Lung (tissue), 11 donors: ENCODE measurements at regions not wholly inside any gene's neighbourhood (a gene's known extent, or its start where the extent isn't known, plus 50 kb on each side); places are given as distances from the start of the nearest gene placed in this dataset.

Experiments used
- ATAC-seq: fragments of 200-7000 bp; cut with Tn5 transposase; one replicate; pipeline ENCODE4 v1.9.1; 2020; ENCODE audit warnings: moderate number of reproducible peaks; ENCODE audit not compliant: insufficient read depth, low FRiP score
- DNase-seq, 3 donors: peaks; one replicate each; pipeline ENCODE4 v3.0.0-alpha.2; 2013 to 2017
- H3K27ac ChIP-seq, 2 donors: one replicate each; pipeline ENCODE4 v1.5.1; 2013; ENCODE audit warnings: mild to moderate bottlenecking in 2 of 2, moderate library complexity in 2 of 2, control low read depth in 1 of 2, inconsistent platforms in 1 of 2, low read depth in 1 of 2, low read length in 1 of 2
- H3K27me3 ChIP-seq, 3 donors: one replicate each; pipeline ENCODE4 v1.5.1; 2013; ENCODE audit warnings: low read length in 2 of 3; ENCODE audit not compliant: control insufficient read depth in 3 of 3, insufficient read depth in 3 of 3
- H3K36me3 ChIP-seq, 4 donors: one replicate each; pipeline ENCODE4 v1.5.1; 2013; ENCODE audit warnings: low read length in 4 of 4, mild to moderate bottlenecking in 1 of 4, moderate library complexity in 1 of 4; ENCODE audit not compliant: control insufficient read depth in 4 of 4, insufficient read depth in 4 of 4
- H3K4me1 ChIP-seq, 5 donors: one replicate each; pipeline ENCODE4 v1.5.1; 2013; ENCODE audit warnings: low read length in 5 of 5, mild to moderate bottlenecking in 2 of 5, moderate library complexity in 1 of 5; ENCODE audit not compliant: control insufficient read depth in 5 of 5, insufficient read depth in 5 of 5
- H3K4me3 ChIP-seq: one replicate; pipeline ENCODE4 v1.5.1; 2013; ENCODE audit warnings: mild to moderate bottlenecking, control low read depth, moderate library complexity
- H3K9ac ChIP-seq, 2 donors: one replicate each; pipeline ENCODE4 v1.5.1; 2013; ENCODE audit warnings: low read length in 2 of 2, control low read depth in 1 of 2; ENCODE audit not compliant: insufficient read depth in 1 of 2
- H3K9me3 ChIP-seq, 4 donors: one replicate each; pipeline ENCODE4 v1.5.1; 2013; ENCODE audit warnings: low read length in 3 of 4, mild to moderate bottlenecking in 1 of 4, moderate library complexity in 1 of 4; ENCODE audit not compliant: control insufficient read depth in 4 of 4, insufficient read depth in 3 of 4
- WGBS, 2 donors: extraction: QIAGEN DNeasy Blood & Tissue Kit; methylation state at CpG; one replicate each; pipeline ENCODE4 v1.1.7; 2013; 5-methylcytosine and 5-hydroxymethylcytosine counted together
- TF ChIP-seq, protein P1 (sequence below): IDR thresholded peaks from 2 replicates; pipeline ENCODE4 v1.5.1; 2012; ENCODE audit warnings: mild to moderate bottlenecking; ENCODE audit errors: control extremely low read depth, extremely low read depth
- donor health status: control.
- donor health status: control.
- donor health status: Bipolar disorder and iron deficiency.
- donor health status: healthy.
- donor health status: DM: yes; HTN: yes; CAD: no.

DNA sequence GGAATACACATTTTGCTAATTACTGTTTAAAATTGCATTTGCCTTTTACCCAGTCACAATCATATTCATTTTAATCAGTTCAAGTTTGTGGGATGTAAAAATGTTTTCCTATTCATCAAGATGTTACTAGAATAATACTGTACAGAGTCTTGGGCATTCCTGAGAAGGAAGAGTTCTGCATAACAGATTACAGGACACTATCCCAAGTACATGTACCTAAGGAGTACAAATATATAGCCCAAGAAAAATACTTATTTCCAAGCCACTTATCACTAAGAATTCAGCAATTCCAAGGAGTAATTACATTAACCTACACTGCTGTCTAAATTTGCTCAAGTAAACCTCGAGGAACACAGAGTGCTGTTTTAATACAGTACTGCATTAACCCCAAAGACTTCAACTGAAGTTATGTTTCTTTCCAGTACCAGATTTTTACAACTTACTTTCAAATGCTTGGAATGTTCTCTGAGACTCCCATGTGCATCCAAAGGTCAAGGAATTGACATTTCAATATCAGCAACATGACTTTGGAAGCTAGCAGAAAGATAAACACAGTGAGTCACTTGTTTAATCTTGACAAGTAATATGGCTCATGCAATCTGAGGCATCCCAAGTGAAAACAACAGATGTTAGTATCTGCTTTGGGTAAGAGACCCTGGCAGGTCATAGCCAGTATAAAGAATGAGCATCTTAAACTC, 125.4 kb upstream of the BET1 start:
- no peaks in the 10 kb centered on the region for H3K27me3 ChIP-seq
- H3K4me1 ChIP-seq = no peaks in the 10 kb centered on the region
- H3K4me3 ChIP-seq = no peak overlapping the region
- H3K27ac ChIP-seq = no peak overlapping the region
- TF ChIP-seq, protein P1, sequence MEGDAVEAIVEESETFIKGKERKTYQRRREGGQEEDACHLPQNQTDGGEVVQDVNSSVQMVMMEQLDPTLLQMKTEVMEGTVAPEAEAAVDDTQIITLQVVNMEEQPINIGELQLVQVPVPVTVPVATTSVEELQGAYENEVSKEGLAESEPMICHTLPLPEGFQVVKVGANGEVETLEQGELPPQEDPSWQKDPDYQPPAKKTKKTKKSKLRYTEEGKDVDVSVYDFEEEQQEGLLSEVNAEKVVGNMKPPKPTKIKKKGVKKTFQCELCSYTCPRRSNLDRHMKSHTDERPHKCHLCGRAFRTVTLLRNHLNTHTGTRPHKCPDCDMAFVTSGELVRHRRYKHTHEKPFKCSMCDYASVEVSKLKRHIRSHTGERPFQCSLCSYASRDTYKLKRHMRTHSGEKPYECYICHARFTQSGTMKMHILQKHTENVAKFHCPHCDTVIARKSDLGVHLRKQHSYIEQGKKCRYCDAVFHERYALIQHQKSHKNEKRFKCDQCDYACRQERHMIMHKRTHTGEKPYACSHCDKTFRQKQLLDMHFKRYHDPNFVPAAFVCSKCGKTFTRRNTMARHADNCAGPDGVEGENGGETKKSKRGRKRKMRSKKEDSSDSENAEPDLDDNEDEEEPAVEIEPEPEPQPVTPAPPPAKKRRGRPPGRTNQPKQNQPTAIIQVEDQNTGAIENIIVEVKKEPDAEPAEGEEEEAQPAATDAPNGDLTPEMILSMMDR = no peak
- no peaks in the 10 kb centered on the region for H3K36me3 ChIP-seq
- ATAC-seq (peak; percentile 72), DNase-seq (no peak)
- H3K9ac ChIP-seq = no peak overlapping the region
- 39 to 78% methylated on average over 1 of the region's 1 CpG for WGBS, 2 donors
- no peaks in the 10 kb centered on the region for H3K9me3 ChIP-seq

DNA sequence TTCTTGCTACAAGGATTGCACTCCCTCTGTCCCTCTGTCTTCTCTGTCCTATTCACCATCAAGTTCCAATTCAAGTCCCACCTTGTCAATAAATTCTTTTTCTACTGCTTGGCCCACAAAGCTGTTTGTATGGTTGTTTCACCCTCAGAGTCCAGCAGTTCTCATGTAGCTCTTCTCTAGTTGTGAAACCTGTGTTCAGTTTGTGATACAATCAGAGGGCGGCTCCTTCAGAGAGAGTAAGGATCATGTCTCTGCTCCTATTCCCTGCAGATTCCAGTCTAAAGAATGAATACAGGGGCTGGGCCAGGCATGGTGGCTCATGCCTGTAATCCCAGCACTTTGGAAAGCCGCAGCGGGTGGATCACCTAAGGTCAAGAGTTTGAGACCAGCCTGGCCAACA, 126.6 kb upstream of the BET1 start:
- ATAC-seq (no peak), DNase-seq (no peak)
- Histone ChIP-seq H3K4me1 (no peaks in the 10 kb centered on the region), H3K4me3 (no peak overlapping the region), H3K36me3 (no peaks in the 10 kb centered on the region), H3K9me3 (no peaks in the 10 kb centered on the region), H3K9ac (no peak overlapping the region), H3K27me3 (no peaks in the 10 kb centered on the region), H3K27ac (no peak overlapping the region)
- TF ChIP-seq, protein P1 = no peak
- 94% methylated on average over 3 of the region's 3 CpGs for WGBS, 2 donors

DNA sequence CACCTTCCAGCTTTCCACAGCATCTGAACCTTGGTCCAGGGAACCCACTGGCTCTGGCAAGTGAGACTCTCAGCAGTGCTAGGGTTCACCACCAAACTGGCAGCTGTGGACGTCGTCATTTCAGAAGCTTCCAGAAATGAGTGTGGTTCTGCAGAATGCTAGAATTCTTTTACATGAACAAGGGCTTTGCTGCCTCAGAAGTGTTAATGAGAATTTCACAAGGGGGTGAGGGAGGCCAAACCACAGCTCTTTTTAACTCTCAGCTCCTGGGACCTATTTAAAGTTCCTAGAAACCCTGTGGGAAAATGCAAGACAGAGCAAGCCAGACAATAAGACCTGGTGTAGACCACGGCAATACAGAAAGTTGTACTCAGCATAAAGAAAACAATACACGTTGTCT, 129.3 kb upstream of the BET1 start:
- Histone ChIP-seq H3K27me3 (no peaks in the 10 kb centered on the region), H3K36me3 (no peaks in the 10 kb centered on the region), H3K4me3 (no peak overlapping the region), H3K9ac (no peak overlapping the region), H3K27ac (no peak overlapping the region), H3K4me1 (no peaks in the 10 kb centered on the region), H3K9me3 (no peaks in the 10 kb centered on the region)
- 51 to 66% methylated on average over 4 of the region's 4 CpGs for WGBS, 2 donors
- no peak for ATAC-seq
- TF ChIP-seq, protein P1 = no peak
- DNase-seq = no peak

DNA sequence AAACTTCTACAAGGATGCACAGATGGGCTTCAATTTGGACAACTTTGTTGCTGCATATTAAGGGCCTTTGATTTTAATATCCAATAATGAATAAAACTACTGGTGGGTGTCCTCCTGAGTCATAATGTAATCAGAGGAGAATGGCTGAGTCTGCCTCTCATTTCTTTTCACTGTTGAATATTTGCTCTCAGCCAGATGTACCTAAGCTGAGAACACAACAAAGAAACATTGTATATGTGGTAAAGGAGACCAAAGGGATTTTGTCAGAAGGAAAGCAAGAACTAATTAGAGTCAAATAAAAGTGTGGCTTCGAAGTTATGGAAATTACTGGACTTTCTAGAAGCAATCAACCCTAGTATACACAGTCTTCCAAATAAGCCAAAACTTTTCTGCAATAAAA, 131.0 kb upstream of the BET1 start:
- Histone ChIP-seq H3K27ac (no peak overlapping the region), H3K4me1 (no peaks in the 10 kb centered on the region), H3K9me3 (no peaks in the 10 kb centered on the region), H3K36me3 (no peaks in the 10 kb centered on the region), H3K27me3 (no peaks in the 10 kb centered on the region), H3K9ac (no peak overlapping the region), H3K4me3 (no peak overlapping the region)
- TF ChIP-seq, protein P1 = no peak
- DNase-seq = no peak
- WGBS, 2 donors = 76 to 81% methylated on average over 1 of the region's 1 CpG
- ATAC-seq = no peak
